HUES48 (cell line): ENCODE measurements at regions not wholly inside any gene's neighbourhood (a gene's known extent, or its start where the extent isn't known, plus 50 kb on each side); places are given as distances from the start of the nearest gene placed in this dataset.

Experiments used
- H3K27ac ChIP-seq: one replicate; pipeline ENCODE4 v1.7.0; 2013; ENCODE audit warnings: low read depth, low read length, inconsistent platforms
- H3K27me3 ChIP-seq: 2 replicates; pipeline ENCODE4 v1.6.1; 2013; ENCODE audit warnings: mild to moderate bottlenecking, low read length; ENCODE audit not compliant: control insufficient read depth, insufficient read depth
- H3K36me3 ChIP-seq: 2 replicates; pipeline ENCODE4 v1.6.1; 2013; ENCODE audit warnings: low read length; ENCODE audit not compliant: control insufficient read depth, insufficient read depth
- H3K4me1 ChIP-seq: 2 replicates; pipeline ENCODE4 v1.6.1; 2013; ENCODE audit warnings: mild to moderate bottlenecking, low read length; ENCODE audit not compliant: control insufficient read depth, insufficient read depth
- H3K4me3 ChIP-seq: 2 replicates; pipeline ENCODE4 v1.5.1; 2013; ENCODE audit warnings: mild to moderate bottlenecking, low read depth, low read length
- H3K9ac ChIP-seq: 2 replicates; pipeline ENCODE4 v1.6.1; 2013; ENCODE audit warnings: mild to moderate bottlenecking, low read depth, low read length, moderate library complexity
- H3K9me3 ChIP-seq: 2 replicates; pipeline ENCODE4 v1.6.1; 2013; ENCODE audit warnings: low read length; ENCODE audit not compliant: control insufficient read depth, insufficient read depth

GRCh38 chr2:118473846-118474540 lies 373.5 kb downstream of the EN1 start:
- H3K4me3 ChIP-seq: no peak overlapping the region
- no peak overlapping the region for H3K27ac ChIP-seq
- no peaks in the 10 kb centered on the region for H3K27me3 ChIP-seq
- no peaks in the 10 kb centered on the region for H3K36me3 ChIP-seq
- peaks cover 28% of the 10 kb centered on the region for H3K4me1 ChIP-seq
- H3K9me3 ChIP-seq: no peaks in the 10 kb centered on the region
- H3K9ac ChIP-seq: no peak overlapping the region

GRCh38 chr2:118473241-118473640 lies 374.2 kb downstream of the EN1 start:
- no peak overlapping the region for H3K27ac ChIP-seq
- no peaks in the 10 kb centered on the region for H3K9me3 ChIP-seq
- no peaks in the 10 kb centered on the region for H3K27me3 ChIP-seq

GRCh38 chr2:118470297-118470696 lies 377.2 kb downstream of the EN1 start:
- H3K27me3 ChIP-seq: no peaks in the 10 kb centered on the region
- no peak overlapping the region for H3K9ac ChIP-seq
- no peaks in the 10 kb centered on the region for H3K36me3 ChIP-seq
- peaks cover 20% of the 10 kb centered on the region for H3K4me1 ChIP-seq
- no peak overlapping the region for H3K4me3 ChIP-seq
- H3K9me3 ChIP-seq: no peaks in the 10 kb centered on the region
- no peak overlapping the region for H3K27ac ChIP-seq

More at GRCh38 chr2:118473241-118473640, 374.2 kb downstream of the EN1 start:
- Histone ChIP-seq H3K9ac (no peak overlapping the region), H3K4me3 (no peak overlapping the region), H3K4me1 (peaks cover 28% of the 10 kb centered on the region), H3K36me3 (no peaks in the 10 kb centered on the region)

DNA sequence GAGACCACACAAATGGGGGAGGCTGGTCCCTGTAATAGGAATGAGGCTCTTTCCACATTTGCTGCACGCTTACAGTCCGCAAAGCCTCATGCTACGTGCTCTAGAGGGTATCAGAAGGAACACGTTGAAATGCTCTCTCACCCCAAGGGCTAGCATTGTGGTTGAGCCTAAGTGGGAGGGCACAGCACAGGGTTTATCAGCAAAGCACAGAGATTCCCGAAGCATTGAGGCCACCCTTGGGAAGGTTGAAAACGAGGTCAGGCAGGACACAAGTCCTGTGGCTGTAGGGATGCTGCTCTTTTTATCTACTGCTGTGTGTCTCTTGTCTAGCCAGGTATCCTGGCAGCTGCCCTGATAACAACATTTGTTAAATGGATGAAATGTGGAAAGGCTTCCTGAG lies 378.3 kb downstream of the EN1 start:
- Histone ChIP-seq H3K27me3 (no peaks in the 10 kb centered on the region), H3K4me1 (peaks cover 11% of the 10 kb centered on the region), H3K9ac (no peak overlapping the region), H3K36me3 (no peaks in the 10 kb centered on the region), H3K27ac (no peak overlapping the region), H3K4me3 (no peak overlapping the region), H3K9me3 (no peaks in the 10 kb centered on the region)

DNA sequence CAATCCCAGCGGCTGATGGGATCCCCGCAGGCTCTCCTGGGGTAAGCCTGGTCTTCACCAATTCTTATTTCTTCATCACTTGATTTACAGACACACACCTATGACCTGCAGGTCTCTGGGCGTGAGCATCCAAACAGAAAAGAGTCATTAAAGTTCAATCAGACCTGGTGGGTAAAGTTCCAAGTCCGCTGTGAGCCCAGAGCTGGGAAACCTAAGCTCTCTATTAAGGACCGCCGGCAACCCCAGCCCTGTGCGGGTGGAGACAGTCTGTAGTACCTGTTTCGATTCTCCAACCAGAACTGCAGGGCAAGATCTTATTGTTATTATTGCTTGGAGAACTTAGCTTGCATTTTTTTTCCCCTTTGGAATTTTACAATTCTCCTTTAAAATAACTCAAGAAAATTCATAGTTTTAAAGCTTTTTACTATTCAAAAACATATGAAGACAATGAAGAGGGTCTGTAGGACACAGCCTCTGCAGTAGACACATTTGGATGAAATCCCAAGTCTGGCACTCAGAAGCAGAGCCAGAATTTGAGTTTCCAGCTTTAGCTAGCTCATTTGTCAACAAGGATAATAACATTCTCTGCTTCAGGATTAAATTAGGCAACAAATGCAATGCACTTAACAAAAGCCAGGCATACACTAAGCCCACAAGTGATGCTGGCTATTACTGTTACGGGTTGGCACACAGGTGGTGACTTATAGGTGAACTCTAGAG lies 376.4 kb downstream of the INSIG2 start:
- H3K4me3 ChIP-seq: no peak overlapping the region
- H3K9ac ChIP-seq: no peak overlapping the region
- H3K36me3 ChIP-seq: no peaks in the 10 kb centered on the region
- H3K27ac ChIP-seq: no peak overlapping the region
- H3K9me3 ChIP-seq: no peaks in the 10 kb centered on the region
- no peaks in the 10 kb centered on the region for H3K27me3 ChIP-seq
- H3K4me1 ChIP-seq: peaks cover 2% of the 10 kb centered on the region

DNA sequence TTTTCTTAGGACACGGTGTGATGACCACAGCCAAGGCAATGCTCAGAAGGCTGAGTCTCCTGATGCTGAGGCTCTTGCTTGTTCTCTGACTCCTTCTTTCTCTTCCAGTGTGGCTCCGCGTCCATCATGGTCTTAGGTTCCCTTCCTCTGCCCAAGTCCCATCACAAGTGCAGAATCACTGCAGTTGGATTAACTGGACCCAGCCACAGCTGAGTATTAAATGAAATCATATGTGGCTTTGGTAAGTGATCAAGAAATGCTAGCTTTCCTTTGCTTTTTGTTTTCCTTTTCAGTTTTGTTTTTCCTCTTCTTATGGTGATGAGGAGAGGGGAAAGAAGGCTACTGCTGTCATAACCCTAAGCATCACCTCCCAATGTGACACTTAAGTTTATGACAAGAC lies 375.8 kb downstream of the INSIG2 start:
- no peak overlapping the region for H3K27ac ChIP-seq
- no peak overlapping the region for H3K9ac ChIP-seq
- H3K27me3 ChIP-seq: no peaks in the 10 kb centered on the region
- no peaks in the 10 kb centered on the region for H3K36me3 ChIP-seq
- peaks cover 2% of the 10 kb centered on the region for H3K4me1 ChIP-seq
- no peaks in the 10 kb centered on the region for H3K9me3 ChIP-seq
- no peak overlapping the region for H3K4me3 ChIP-seq

- Histone ChIP-seq H3K9ac (no peak overlapping the region), H3K36me3 (no peaks in the 10 kb centered on the region), H3K27ac (no peak overlapping the region), H3K27me3 (no peaks in the 10 kb centered on the region), H3K4me1 (peaks cover 2% of the 10 kb centered on the region), H3K4me3 (no peak overlapping the region), H3K9me3 (no peaks in the 10 kb centered on the region)
Observed at GRCh38 chr2:118460425-118460824, 372.2 kb downstream of the INSIG2 start.

DNA sequence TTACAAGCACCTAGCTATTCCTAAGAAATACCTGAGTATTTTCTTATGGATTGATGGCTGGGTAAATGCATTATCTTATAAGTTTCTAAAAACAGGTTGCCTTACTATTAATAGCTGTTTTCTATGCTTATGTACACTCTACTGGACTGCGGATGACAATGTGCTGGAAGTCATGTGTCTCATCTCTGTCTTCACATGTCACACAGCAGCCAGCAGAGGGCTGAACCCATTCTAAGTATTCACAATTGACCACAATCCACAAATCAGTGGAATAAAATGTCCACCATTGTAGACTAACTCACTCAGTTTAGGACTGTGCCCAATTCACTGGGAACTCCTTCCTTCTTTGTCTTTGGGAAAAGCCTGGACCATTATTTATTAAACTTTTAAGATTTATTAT lies 371.2 kb downstream of the INSIG2 start:
- Histone ChIP-seq H3K4me3 (no peak overlapping the region), H3K9ac (no peak overlapping the region), H3K27ac (no peak overlapping the region), H3K36me3 (no peaks in the 10 kb centered on the region), H3K4me1 (peaks cover 2% of the 10 kb centered on the region), H3K27me3 (no peaks in the 10 kb centered on the region), H3K9me3 (no peaks in the 10 kb centered on the region)

- H3K36me3 ChIP-seq: no peaks in the 10 kb centered on the region
- H3K27ac ChIP-seq: no peak overlapping the region
- H3K9me3 ChIP-seq: no peaks in the 10 kb centered on the region
- H3K4me3 ChIP-seq: no peak overlapping the region
- no peaks in the 10 kb centered on the region for H3K4me1 ChIP-seq
- H3K9ac ChIP-seq: no peak overlapping the region
- no peaks in the 10 kb centered on the region for H3K27me3 ChIP-seq
Observed at GRCh38 chr2:118457951-118458350, 369.7 kb downstream of the INSIG2 start.

DNA sequence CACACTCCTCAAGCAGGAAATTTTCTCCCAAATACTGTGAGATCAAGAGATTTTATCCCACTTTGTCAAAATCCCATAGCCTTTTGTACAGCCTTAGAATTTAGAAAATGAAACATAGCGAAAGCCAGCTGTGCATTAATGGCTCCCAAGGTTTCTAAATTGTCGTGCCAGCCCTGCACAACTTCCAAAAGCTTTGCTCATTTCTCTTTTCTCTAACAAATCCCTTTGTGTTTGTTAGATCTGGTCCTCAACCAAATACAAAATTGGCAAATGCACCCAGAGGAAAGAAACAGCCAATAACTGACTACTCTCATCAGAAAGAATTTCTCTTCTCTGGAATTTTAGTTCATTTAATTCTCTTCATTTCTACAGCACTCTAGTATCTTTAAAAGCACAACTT lies 361.1 kb downstream of the INSIG2 start:
- Histone ChIP-seq H3K9me3 (no peaks in the 10 kb centered on the region), H3K27ac (no peak overlapping the region), H3K27me3 (no peaks in the 10 kb centered on the region), H3K4me3 (no peak overlapping the region), H3K36me3 (no peaks in the 10 kb centered on the region), H3K9ac (no peak overlapping the region), H3K4me1 (peaks cover 8% of the 10 kb centered on the region)

GRCh38 chr2:118443596-118443995 lies 355.3 kb downstream of the INSIG2 start:
- no peak overlapping the region for H3K9ac ChIP-seq
- no peaks in the 10 kb centered on the region for H3K27me3 ChIP-seq
- no peak overlapping the region for H3K4me3 ChIP-seq
- no peaks in the 10 kb centered on the region for H3K36me3 ChIP-seq
- peaks cover 16% of the 10 kb centered on the region for H3K4me1 ChIP-seq
- H3K9me3 ChIP-seq: no peaks in the 10 kb centered on the region
- H3K27ac ChIP-seq: no peak overlapping the region
